HEK293T (cell line): ENCODE measurements at regions not wholly inside any gene's neighbourhood (a gene's known extent, or its start where the extent isn't known, plus 50 kb on each side); places are given as distances from the start of the nearest gene placed in this dataset.
A peak's percentile ranks its signal among the peaks of the same experiment; 100 is the strongest.

Source experiments
- CTCF ChIA-PET: fragments of 350-600 bp; formaldehyde crosslinking; extraction: SDS; loops from one replicate; lab custom pipeline; 2021; ENCODE audit warnings: antibody characterized with exemption, inconsistent platforms; lab: Yijun Ruan, JAX
- POLR2A ChIA-PET: fragments of 350-600 bp; formaldehyde crosslinking; extraction: SDS; loops from one replicate; lab custom pipeline; 2020; ENCODE audit warnings: antibody characterized with exemption, inconsistent platforms; lab: Yijun Ruan, JAX
- DNase-seq: peaks from one replicate; pipeline ENCODE4 v3.0.0; 2012; ENCODE audit warnings: mixed read lengths; ENCODE audit errors: extremely low spot score
- ARNT ChIP-seq: fragments of 450-650 bp; IDR thresholded peaks from 2 replicates; pipeline ENCODE4 v1.6.1; 2017; ENCODE audit warnings: mild to moderate bottlenecking
- BHLHE40 ChIP-seq: fragments of 450-650 bp; IDR thresholded peaks from 2 replicates; pipeline ENCODE4 v1.6.1; 2016; ENCODE audit warnings: mild to moderate bottlenecking, moderate library complexity, borderline replicate concordance
- CTBP1 ChIP-seq: fragments of 450-650 bp; IDR thresholded peaks from 2 replicates; pipeline ENCODE4 v1.6.1; 2016; ENCODE audit warnings: borderline replicate concordance
- ELF4 ChIP-seq: fragments of 450-650 bp; IDR thresholded peaks from 2 replicates; pipeline ENCODE4 v1.6.1; 2017; ENCODE audit warnings: antibody characterized with exemption
- FOXA1 ChIP-seq: fragments of 450-650 bp; IDR thresholded peaks from 2 replicates; pipeline ENCODE4 v1.6.1; 2016; ENCODE audit warnings: mild to moderate bottlenecking
- FOXK2 ChIP-seq: fragments of 450-650 bp; IDR thresholded peaks from 2 replicates; pipeline ENCODE4 v1.6.1; 2016; ENCODE audit warnings: mild to moderate bottlenecking
- FOXM1 ChIP-seq: fragments of 450-650 bp; IDR thresholded peaks from 2 replicates; pipeline ENCODE4 v1.6.1; 2017; ENCODE audit warnings: mild to moderate bottlenecking, borderline replicate concordance
- HDGF ChIP-seq: fragments of 450-650 bp; IDR thresholded peaks from 2 replicates; pipeline ENCODE4 v1.6.1; 2017; ENCODE audit warnings: antibody characterized with exemption, borderline replicate concordance
- L3MBTL2 ChIP-seq: fragments of 450-650 bp; conservative IDR thresholded peaks from 2 replicates; pipeline ENCODE4 v1.6.1; 2016; ENCODE audit warnings: mild to moderate bottlenecking
- LEF1 ChIP-seq: fragments of 450-650 bp; IDR thresholded peaks from 2 replicates; pipeline ENCODE4 v1.6.1; 2017; ENCODE audit warnings: mild to moderate bottlenecking, borderline replicate concordance
- NFRKB ChIP-seq: fragments of 450-650 bp; IDR thresholded peaks from 2 replicates; pipeline ENCODE4 v1.6.1; 2016; ENCODE audit warnings: mild to moderate bottlenecking, moderate library complexity
- SP1 ChIP-seq: fragments of 450-650 bp; IDR thresholded peaks from 2 replicates; pipeline ENCODE4 v1.6.1; 2017
- SUZ12 ChIP-seq: fragments of 450-650 bp; IDR thresholded peaks from 2 replicates; pipeline ENCODE4 v1.6.1; 2016; ENCODE audit warnings: mild to moderate bottlenecking
- TARDBP ChIP-seq: fragments of 450-650 bp; IDR thresholded peaks from 2 replicates; pipeline ENCODE4 v1.6.1; 2016
- ZNF384 ChIP-seq: fragments of 450-650 bp; IDR thresholded peaks from 2 replicates; pipeline ENCODE4 v1.6.1; 2016
- TF ChIP-seq, protein P1 (sequence below): fragments of 450-650 bp; IDR thresholded peaks from 2 replicates; pipeline ENCODE4 v1.6.1; 2016

DNA sequence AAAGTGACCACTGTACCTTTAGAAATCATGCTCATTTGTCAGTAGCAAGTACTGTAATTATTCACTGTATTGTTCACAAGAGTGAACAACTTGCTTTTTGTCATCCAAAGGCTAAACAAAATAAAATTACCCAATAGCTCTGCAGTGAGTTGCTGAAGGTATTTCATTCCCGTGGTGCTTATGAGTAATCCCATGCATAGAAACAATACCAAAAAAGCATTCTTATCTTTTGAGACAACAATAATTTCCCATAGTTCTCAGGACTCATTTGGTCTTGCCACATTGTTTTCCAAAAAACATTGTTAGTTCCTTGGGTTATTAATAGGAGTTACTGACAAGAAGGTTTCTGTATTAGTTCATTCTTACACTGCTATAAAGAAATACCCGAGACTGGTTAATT lies 503.2 kb upstream of the FAM98A start:
- DNase-seq = no peak
- TF ChIP-seq LEF1 (no peak), HDGF (no peak), TARDBP (no peak), L3MBTL2 (no peak), NFRKB (no peak), FOXK2 (no peak), ARNT (no peak), ZNF384 (no peak), ELF4 (no peak), BHLHE40 (no peak), SP1 (no peak), CTBP1 (no peak), SUZ12 (no peak)
- TF ChIP-seq, protein P1, sequence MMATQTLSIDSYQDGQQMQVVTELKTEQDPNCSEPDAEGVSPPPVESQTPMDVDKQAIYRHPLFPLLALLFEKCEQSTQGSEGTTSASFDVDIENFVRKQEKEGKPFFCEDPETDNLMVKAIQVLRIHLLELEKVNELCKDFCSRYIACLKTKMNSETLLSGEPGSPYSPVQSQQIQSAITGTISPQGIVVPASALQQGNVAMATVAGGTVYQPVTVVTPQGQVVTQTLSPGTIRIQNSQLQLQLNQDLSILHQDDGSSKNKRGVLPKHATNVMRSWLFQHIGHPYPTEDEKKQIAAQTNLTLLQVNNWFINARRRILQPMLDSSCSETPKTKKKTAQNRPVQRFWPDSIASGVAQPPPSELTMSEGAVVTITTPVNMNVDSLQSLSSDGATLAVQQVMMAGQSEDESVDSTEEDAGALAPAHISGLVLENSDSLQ = no peak
- CTCF ChIA-PET = no interaction called here
- POLR2A ChIA-PET = no interaction called here

DNA sequence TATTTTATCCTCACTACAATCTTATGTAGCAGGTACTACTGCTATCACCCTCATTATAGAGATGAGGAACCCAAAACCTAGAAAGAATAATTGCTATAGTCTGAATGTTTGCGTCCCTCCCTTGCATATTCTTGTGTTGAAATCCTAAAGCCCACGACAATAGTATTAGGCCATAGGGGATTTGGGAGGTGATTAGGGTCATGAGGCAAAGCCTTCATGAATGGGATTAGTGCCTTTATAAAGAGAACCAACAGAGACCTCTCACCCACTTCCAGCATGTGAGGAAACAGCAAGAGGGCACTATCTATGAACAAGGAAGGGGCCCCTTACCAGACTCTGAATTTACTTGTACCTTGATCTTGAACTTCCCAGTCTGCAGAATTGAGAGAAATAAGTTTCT lies 500.3 kb upstream of the FAM98A start:
- no peak for DNase-seq
- no peak for TF ChIP-seq ARNT
- TF ChIP-seq SUZ12 = no peak
- no peak for TF ChIP-seq HDGF
- no peak for TF ChIP-seq TARDBP
- TF ChIP-seq, protein P1 = no peak
- no peak for TF ChIP-seq BHLHE40
- no peak for TF ChIP-seq FOXA1
- TF ChIP-seq CTBP1 = no peak
- TF ChIP-seq ELF4 = no peak
- TF ChIP-seq FOXK2 = no peak
- no peak for TF ChIP-seq SP1
- TF ChIP-seq L3MBTL2 = no peak
- no peak for TF ChIP-seq FOXM1
- TF ChIP-seq LEF1 = no peak
- CTCF ChIA-PET = no interaction called here
- POLR2A ChIA-PET = no interaction called here

- POLR2A ChIA-PET = no interaction called here
- DNase-seq = no peak
- TF ChIP-seq CTBP1 = no peak
- TF ChIP-seq BHLHE40 = no peak
- TF ChIP-seq SP1 = no peak
- TF ChIP-seq SUZ12 = no peak
- TF ChIP-seq, protein P1 = no peak
- no peak for TF ChIP-seq HDGF
- no peak for TF ChIP-seq ZNF384
- no peak for TF ChIP-seq FOXK2
- CTCF ChIA-PET = no interaction called here
Observed at GRCh38 chr2:34098256-34098655, 499.2 kb upstream of the FAM98A start.

DNA sequence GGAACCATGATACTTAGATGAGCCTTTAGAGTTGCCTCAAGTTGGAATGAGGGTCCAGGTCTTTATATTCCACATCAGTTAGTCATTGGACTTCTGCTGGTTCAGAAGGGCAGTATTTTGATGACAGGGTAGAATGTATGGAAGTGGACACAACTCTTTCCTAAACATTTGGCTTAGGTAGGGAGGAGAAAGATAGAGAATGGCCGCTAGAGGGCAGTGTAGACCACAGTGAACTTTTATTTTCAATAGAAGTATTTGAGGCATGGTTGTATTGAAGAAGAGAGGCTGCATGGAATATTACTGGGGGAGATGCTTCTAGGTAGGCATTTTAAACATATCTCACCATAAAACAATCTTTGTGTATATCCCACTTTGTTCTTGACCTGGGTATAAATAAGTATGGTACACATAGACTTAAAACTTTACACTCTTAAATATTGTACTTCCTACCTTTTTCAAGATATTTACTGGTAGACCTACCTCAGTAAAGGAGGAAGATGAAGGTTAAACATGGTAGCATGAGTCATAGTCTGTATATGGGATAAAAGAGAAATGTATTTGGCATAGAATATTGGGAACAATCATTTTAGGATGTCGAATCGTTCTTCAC lies 497.6 kb upstream of the FAM98A start:
- ChIA-PET CTCF (no interaction called here), POLR2A (no interaction called here)
- no peak for TF ChIP-seq FOXK2
- no peak for TF ChIP-seq CTBP1
- TF ChIP-seq FOXM1 = no peak
- no peak for TF ChIP-seq FOXA1
- TF ChIP-seq, protein P1 = no peak
- TF ChIP-seq SUZ12 = no peak
- no peak for TF ChIP-seq SP1
- TF ChIP-seq ARNT = no peak
- TF ChIP-seq BHLHE40 = no peak
- no peak for TF ChIP-seq LEF1
- TF ChIP-seq HDGF = no peak
- TF ChIP-seq ZNF384 = no peak
- TF ChIP-seq NFRKB = no peak
- TF ChIP-seq L3MBTL2 = no peak
- no peak for TF ChIP-seq ELF4
- peak; percentile 22 for DNase-seq

- no peak for DNase-seq
- CTCF ChIA-PET = no interaction called here
- POLR2A ChIA-PET = no interaction called here
- TF ChIP-seq NFRKB (no peak), ZNF384 (no peak), CTBP1 (no peak), FOXK2 (no peak), FOXM1 (no peak), L3MBTL2 (no peak), BHLHE40 (no peak), FOXA1 (no peak), LEF1 (no peak), SUZ12 (no peak), ELF4 (no peak), HDGF (no peak), ARNT (no peak), TARDBP (no peak), SP1 (no peak)
- TF ChIP-seq, protein P1 = no peak
Observed at GRCh38 chr2:34093790-34094189, 494.7 kb upstream of the FAM98A start.
